Uterus (tissue), 2 donors: ENCODE measurements at regions not wholly inside any gene's neighbourhood (a gene's known extent, or its start where the extent isn't known, plus 50 kb on each side); places are given as distances from the start of the nearest gene placed in this dataset.

Experiments used
- POLR2A ChIP-seq, 2 donors: fragments of 450-650 bp; IDR thresholded peaks; one replicate each; pipeline ENCODE4 v1.6.1; 2016; ENCODE audit warnings: antibody characterized with exemption in 2 of 2, mild to moderate bottlenecking in 1 of 2, moderate library complexity in 1 of 2
- TF ChIP-seq, protein P1 (sequence below), 4 experiments: fragments of 200-600 bp in 2 of 4; fragments of 450-650 bp in 2 of 4; sonication (generic) in 2 of 4; IDR thresholded peaks; one replicate each; pipeline ENCODE4 v1.5.1; 2016 to 2019; ENCODE audit warnings: antibody characterized with exemption in 4 of 4, mild to moderate bottlenecking in 2 of 4, moderate library complexity in 1 of 4

DNA sequence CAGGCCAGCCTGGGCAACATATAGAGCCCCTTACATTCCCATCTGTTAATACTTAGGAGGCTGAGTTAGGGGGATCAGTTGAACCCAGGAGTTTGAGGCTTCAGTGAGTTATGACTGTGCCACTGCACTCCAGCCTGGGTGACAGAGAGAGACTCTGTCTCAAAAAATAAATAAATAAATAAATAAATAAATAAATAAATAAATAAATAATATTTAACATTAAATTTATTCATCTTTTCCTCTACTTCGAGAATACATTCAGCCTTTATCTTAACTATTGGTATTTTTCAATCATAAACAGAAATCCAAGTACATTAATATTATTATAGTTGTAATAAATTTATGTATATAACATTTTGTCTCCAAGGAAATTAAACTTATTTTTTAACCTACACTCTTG lies 1227.7 kb upstream of the GJE1 start:
- TF ChIP-seq POLR2A (IDR thresholded peaks at IDR 0.05), result no peak
- TF ChIP-seq, protein P1, sequence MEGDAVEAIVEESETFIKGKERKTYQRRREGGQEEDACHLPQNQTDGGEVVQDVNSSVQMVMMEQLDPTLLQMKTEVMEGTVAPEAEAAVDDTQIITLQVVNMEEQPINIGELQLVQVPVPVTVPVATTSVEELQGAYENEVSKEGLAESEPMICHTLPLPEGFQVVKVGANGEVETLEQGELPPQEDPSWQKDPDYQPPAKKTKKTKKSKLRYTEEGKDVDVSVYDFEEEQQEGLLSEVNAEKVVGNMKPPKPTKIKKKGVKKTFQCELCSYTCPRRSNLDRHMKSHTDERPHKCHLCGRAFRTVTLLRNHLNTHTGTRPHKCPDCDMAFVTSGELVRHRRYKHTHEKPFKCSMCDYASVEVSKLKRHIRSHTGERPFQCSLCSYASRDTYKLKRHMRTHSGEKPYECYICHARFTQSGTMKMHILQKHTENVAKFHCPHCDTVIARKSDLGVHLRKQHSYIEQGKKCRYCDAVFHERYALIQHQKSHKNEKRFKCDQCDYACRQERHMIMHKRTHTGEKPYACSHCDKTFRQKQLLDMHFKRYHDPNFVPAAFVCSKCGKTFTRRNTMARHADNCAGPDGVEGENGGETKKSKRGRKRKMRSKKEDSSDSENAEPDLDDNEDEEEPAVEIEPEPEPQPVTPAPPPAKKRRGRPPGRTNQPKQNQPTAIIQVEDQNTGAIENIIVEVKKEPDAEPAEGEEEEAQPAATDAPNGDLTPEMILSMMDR (IDR thresholded peaks at IDR 0.05), result no peak
